Panc1 (cell line): ENCODE measurements at regions not wholly inside any gene's neighbourhood (a gene's known extent, or its start where the extent isn't known, plus 50 kb on each side); places are given as distances from the start of the nearest gene placed in this dataset.

Source experiments
- ATAC-seq: fragments of 200-7000 bp; cut with Tn5 transposase; 2 replicates; pipeline ENCODE4 v1.9.1; 2020; ENCODE audit warnings: mild to moderate bottlenecking, moderate library complexity
- BruUV-seq: library from RNA; stranded (reverse); fragments of 400-500 nt; replicated peaks from 2 replicates; lab custom pipeline; 2021; lab: Mats Ljungman, UMichigan
- CTCF ChIA-PET: fragments of 300-600 bp; sonication (Branson Sonifier 250); formaldehyde crosslinking; loops from one replicate; lab custom pipeline; 2022; ENCODE audit warnings: antibody characterized with exemption; lab: Charles Lee
- POLR2A ChIA-PET: fragments of 300-600 bp; sonication (Branson Sonifier 250); formaldehyde crosslinking; loops from one replicate; lab custom pipeline; 2022; ENCODE audit warnings: antibody characterized with exemption; lab: Charles Lee
- DNase-seq: peaks from one replicate; pipeline ENCODE4 v3.0.0-alpha.2; 2010; ENCODE audit warnings: low read depth, low spot score
- H3K27ac ChIP-seq: 2 replicates; pipeline ENCODE4 v1.5.1; 2011; ENCODE audit warnings: mild to moderate bottlenecking, low read length, inconsistent platforms
- H3K27me3 ChIP-seq: fragments of 200-500 bp; sonication (Bioruptor generic); 2 replicates; pipeline ENCODE4 v1.6.0; 2014; ENCODE audit warnings: low read length, inconsistent platforms; ENCODE audit not compliant: control insufficient read depth, insufficient read depth
- H3K36me3 ChIP-seq: fragments of 200-500 bp; sonication (Bioruptor generic); 2 replicates; pipeline ENCODE4 v1.5.1; 2014; ENCODE audit warnings: inconsistent platforms, mild to moderate bottlenecking, low read length, moderate library complexity; ENCODE audit not compliant: control insufficient read depth, insufficient read depth
- H3K4me1 ChIP-seq: 2 replicates; pipeline ENCODE4 v1.5.1; 2011; ENCODE audit warnings: inconsistent platforms, mild to moderate bottlenecking, low read length, moderate library complexity; ENCODE audit not compliant: control insufficient read depth, insufficient read depth
- H3K4me3 ChIP-seq, 2 experiments: 2 replicates each; pipeline ENCODE4 v1.5.1; 2011 to 2012; ENCODE audit warnings: low read depth in 2 of 2, low read length in 2 of 2, mild to moderate bottlenecking in 2 of 2, inconsistent platforms in 1 of 2, moderate library complexity in 1 of 2
- H3K9me3 ChIP-seq: fragments of 200-500 bp; sonication (Bioruptor generic); 2 replicates; pipeline ENCODE4 v1.5.1; 2014; ENCODE audit warnings: low read depth, mild to moderate bottlenecking, inconsistent platforms, low read length, moderate library complexity; ENCODE audit not compliant: control insufficient read depth, insufficient read depth
- POLR2AphosphoS5 ChIP-seq: IDR thresholded peaks from 2 replicates; pipeline ENCODE4 v1.6.1; 2012; ENCODE audit warnings: mild to moderate bottlenecking, low read depth, low read length, moderate library complexity
- SIN3A ChIP-seq: IDR thresholded peaks from 2 replicates; pipeline ENCODE4 v1.6.1; 2012; ENCODE audit warnings: low read depth, mild to moderate bottlenecking, low read length, moderate library complexity, borderline replicate concordance; ENCODE audit not compliant: insufficient read depth
- TCF7L2 ChIP-seq: IDR thresholded peaks from 2 replicates; pipeline ENCODE4 v1.6.1; 2011; ENCODE audit warnings: mild to moderate bottlenecking, low read depth, low read length, inconsistent platforms
- in situ Hi-C: cut with HindIII; loops from 2 replicates; pipeline ENCODE4 v1.10.0; 2016; ENCODE audit warnings: low sequenced_read_pairs, low pct_unique_long_range_greater_than_20kb
- intact Hi-C: fragments of 100-400 bp; cut with micrococcal nuclease; formaldehyde crosslinking; loops from one replicate; pipeline ENCODE4 v1.10.0; 2022; ENCODE audit not compliant: unreplicated experiment
- TF ChIP-seq, protein P1 (sequence below): fragments of 450-650 bp; IDR thresholded peaks from 2 replicates; pipeline ENCODE4 v1.5.1; 2017; ENCODE audit warnings: mild to moderate bottlenecking
- TF ChIP-seq, protein P2 (sequence below), 2 experiments: IDR thresholded peaks; 2 replicates each; pipeline ENCODE4 v1.6.1; 2011 to 2012; ENCODE audit warnings: low read depth in 2 of 2, control low read depth in 1 of 2, low read length in 1 of 2, mild to moderate bottlenecking in 1 of 2, moderate library complexity in 1 of 2; ENCODE audit not compliant: insufficient read depth in 1 of 2

DNA sequence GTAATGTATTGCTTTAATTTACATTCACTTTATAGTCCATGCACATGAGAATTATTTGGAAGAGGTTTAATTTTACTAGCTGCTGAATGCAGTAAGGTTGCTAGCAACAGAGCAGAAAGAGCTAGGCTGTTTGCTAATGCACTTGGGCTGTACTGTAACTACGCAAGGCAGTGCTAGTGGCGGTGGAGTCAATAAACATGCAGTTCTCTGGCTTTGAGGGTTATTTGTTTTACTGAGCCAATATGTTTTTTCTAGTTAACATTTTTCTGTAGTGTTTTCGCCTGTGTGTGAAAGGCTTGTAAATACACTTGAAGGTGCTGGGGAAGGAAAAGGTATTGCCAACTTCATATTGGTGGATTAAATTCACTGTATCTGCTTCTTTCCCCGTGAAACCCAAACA is 112.8 kb downstream of the BTBD3 start:
- POLR2A ChIA-PET, result no interaction called here
- no peak for TF ChIP-seq SIN3A
- TF ChIP-seq, protein P1, sequence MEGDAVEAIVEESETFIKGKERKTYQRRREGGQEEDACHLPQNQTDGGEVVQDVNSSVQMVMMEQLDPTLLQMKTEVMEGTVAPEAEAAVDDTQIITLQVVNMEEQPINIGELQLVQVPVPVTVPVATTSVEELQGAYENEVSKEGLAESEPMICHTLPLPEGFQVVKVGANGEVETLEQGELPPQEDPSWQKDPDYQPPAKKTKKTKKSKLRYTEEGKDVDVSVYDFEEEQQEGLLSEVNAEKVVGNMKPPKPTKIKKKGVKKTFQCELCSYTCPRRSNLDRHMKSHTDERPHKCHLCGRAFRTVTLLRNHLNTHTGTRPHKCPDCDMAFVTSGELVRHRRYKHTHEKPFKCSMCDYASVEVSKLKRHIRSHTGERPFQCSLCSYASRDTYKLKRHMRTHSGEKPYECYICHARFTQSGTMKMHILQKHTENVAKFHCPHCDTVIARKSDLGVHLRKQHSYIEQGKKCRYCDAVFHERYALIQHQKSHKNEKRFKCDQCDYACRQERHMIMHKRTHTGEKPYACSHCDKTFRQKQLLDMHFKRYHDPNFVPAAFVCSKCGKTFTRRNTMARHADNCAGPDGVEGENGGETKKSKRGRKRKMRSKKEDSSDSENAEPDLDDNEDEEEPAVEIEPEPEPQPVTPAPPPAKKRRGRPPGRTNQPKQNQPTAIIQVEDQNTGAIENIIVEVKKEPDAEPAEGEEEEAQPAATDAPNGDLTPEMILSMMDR, result no peak
- TF ChIP-seq TCF7L2, result no peak
- DNase-seq (no peak), ATAC-seq (no peak)
- Histone ChIP-seq H3K4me1 (no peaks in the 10 kb centered on the region), H3K36me3 (no peaks in the 10 kb centered on the region), H3K27ac (no peak overlapping the region), H3K27me3 (no peaks in the 10 kb centered on the region), H3K9me3 (no peaks in the 10 kb centered on the region), H3K4me3 (no peak overlapping the region)
- in situ Hi-C loops (no loop called here), intact Hi-C loops (no loop called here)
- CTCF ChIA-PET, result no interaction called here
- no TSS peak for BruUV-seq

GRCh38 chr20:12036142-12036541 is 118.4 kb downstream of the BTBD3 start:
- Histone ChIP-seq H3K36me3 (no peaks in the 10 kb centered on the region), H3K27ac (no peak overlapping the region), H3K4me3 (no peak overlapping the region), H3K9me3 (no peaks in the 10 kb centered on the region), H3K4me1 (no peaks in the 10 kb centered on the region), H3K27me3 (no peaks in the 10 kb centered on the region)
- in situ Hi-C loops, result no loop called here
- intact Hi-C loops, result no loop called here
- BruUV-seq, result no TSS peak
- DNase-seq (no peak), ATAC-seq (no peak)
- TF ChIP-seq TCF7L2, result no peak
- TF ChIP-seq, protein P2, sequence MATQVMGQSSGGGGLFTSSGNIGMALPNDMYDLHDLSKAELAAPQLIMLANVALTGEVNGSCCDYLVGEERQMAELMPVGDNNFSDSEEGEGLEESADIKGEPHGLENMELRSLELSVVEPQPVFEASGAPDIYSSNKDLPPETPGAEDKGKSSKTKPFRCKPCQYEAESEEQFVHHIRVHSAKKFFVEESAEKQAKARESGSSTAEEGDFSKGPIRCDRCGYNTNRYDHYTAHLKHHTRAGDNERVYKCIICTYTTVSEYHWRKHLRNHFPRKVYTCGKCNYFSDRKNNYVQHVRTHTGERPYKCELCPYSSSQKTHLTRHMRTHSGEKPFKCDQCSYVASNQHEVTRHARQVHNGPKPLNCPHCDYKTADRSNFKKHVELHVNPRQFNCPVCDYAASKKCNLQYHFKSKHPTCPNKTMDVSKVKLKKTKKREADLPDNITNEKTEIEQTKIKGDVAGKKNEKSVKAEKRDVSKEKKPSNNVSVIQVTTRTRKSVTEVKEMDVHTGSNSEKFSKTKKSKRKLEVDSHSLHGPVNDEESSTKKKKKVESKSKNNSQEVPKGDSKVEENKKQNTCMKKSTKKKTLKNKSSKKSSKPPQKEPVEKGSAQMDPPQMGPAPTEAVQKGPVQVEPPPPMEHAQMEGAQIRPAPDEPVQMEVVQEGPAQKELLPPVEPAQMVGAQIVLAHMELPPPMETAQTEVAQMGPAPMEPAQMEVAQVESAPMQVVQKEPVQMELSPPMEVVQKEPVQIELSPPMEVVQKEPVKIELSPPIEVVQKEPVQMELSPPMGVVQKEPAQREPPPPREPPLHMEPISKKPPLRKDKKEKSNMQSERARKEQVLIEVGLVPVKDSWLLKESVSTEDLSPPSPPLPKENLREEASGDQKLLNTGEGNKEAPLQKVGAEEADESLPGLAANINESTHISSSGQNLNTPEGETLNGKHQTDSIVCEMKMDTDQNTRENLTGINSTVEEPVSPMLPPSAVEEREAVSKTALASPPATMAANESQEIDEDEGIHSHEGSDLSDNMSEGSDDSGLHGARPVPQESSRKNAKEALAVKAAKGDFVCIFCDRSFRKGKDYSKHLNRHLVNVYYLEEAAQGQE (IDR thresholded peaks at IDR 0.05; ENCODE audit: insufficient read depth in 1 of 2, low read depth in 2 of 2, low read length in 1 of 2), result no peak
- ChIA-PET CTCF (no interaction called here), POLR2A (no interaction called here)

DNA sequence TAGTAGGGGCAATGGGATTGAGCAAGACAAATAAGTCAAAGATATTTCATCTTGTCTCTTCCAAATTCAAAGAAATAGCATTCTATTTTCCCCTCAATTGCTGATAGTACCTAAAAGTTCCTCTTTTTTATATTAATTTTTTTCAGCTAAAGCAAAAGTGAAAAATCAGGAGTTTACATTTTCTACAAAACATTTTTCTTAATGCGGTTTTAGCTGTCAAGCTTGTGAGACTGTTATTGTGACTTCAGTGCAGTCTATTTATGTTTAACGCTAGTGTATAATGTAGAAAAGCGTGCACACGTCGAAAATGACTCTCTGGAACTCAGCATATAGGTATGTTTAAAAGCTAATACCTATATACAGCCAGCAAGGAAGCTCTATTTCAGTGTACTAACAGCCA is 119.8 kb downstream of the BTBD3 start:
- no peaks in the 10 kb centered on the region for H3K4me1 ChIP-seq
- no peaks in the 10 kb centered on the region for H3K27me3 ChIP-seq
- H3K4me3 ChIP-seq, result no peak overlapping the region
- in situ Hi-C loops (no loop called here), intact Hi-C loops (no loop called here)
- no peak for DNase-seq
- H3K9me3 ChIP-seq, result no peaks in the 10 kb centered on the region
- POLR2A ChIA-PET, result no interaction called here
- H3K36me3 ChIP-seq, result no peaks in the 10 kb centered on the region
- CTCF ChIA-PET, result no interaction called here
- TF ChIP-seq, protein P1, result no peak
- TF ChIP-seq TCF7L2 (no peak), POLR2AphosphoS5 (no peak), SIN3A (no peak)
- TF ChIP-seq, protein P2 (IDR thresholded peaks at IDR 0.05; ENCODE audit: insufficient read depth in 1 of 2, low read depth in 2 of 2, low read length in 1 of 2), result no peak
- H3K27ac ChIP-seq, result no peak overlapping the region
- ATAC-seq, result no peak
- no TSS peak for BruUV-seq
